GM18498 (cell line): ENCODE measurements at regions not wholly inside any gene's neighbourhood (a gene's known extent, or its start where the extent isn't known, plus 50 kb on each side); places are given as distances from the start of the nearest gene placed in this dataset.
A peak's percentile ranks its signal among the peaks of the same experiment; 100 is the strongest.

Experiments
- ATAC-seq: cut with Tn5 transposase; IDR thresholded peaks from one replicate; pipeline ENCODE4 v1.9.1; 2021; ENCODE audit warnings: mild to moderate bottlenecking, moderate library complexity; ENCODE audit not compliant: unreplicated experiment

GRCh38 chr14:100381395-100382105, 58.4 kb downstream of the SLC25A47 start:
- ATAC-seq: no peak

DNA sequence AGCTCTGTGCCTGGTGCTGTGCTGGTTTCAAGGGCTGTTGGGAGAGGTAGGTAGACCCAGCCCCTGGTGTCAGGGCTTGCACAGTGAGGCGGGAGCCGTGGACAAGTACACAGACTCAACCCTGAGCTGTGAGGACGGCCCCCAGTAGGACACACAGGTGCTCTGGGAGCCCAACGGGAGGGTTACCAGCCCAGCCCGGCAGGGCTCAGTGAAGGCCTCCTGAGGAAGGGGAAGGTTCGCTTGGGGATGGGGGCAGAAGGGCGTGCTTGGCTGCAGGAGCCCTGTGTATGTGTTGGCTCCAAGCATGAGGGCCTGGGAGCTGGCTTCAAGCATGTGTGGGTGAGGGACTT, 58.9 kb downstream of the SLC25A47 start:
- no peak for ATAC-seq

GRCh38 chr14:100383727-100384158, 60.6 kb downstream of the SLC25A47 start:
- ATAC-seq: no peak

GRCh38 chr14:100384277-100384676, 61.1 kb downstream of the SLC25A47 start:
- ATAC-seq: no peak

DNA sequence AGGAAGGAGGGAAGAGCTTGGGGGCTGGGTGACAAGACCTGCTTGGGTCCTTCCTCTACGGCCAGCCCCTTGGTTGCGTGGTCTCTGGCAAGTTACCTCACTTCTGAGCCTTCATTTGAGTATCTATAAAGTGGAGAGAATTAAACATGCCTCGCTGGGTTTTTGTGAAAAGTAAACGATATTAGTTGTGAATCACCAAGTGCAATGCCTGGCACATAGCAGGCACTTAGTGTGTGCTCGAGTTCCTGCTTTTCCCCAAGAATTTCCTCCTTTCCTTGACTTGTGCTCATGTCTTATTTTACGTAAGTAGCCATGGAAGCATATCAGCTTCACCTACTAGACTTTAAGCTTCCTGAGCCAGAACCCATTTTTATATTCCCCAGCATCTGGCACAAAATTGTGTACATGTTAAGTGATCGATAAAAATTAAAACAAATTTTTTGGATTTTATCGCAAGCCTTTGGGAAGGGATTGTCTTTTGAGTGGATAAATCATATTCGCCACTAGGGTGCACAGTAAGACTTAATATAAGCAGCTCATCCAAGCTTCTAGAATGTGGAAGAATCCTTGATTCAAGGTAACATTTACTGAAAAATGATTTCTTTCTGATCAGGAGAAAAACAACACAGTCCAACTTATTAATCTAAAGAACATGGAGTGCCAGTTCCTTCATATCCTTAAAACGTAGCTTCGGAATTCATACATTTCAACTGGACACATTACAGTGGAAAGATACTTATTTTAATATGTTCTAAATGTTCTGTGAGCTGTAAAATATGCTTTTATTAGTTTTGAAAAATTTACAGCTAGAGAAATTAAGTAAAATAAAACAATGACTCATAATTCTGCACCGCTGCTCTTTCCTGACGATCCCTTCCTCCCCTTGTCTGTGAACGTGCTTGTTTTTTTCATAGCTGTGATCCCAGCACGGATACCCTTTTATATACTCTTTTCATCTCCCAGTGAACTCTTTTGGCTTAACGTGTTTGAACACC, 62.0 kb downstream of the SLC25A47 start:
- ATAC-seq: no peak

- ATAC-seq: no peak
These were observed 63.0 kb downstream of the SLC25A47 start for GRCh38 chr14:100386121-100386520.

GRCh38 chr14:100386846-100387245, 63.7 kb downstream of the SLC25A47 start:
- ATAC-seq: no peak

- no peak for ATAC-seq
These were observed 64.3 kb downstream of the SLC25A47 start for GRCh38 chr14:100387450-100387849.

GRCh38 chr14:100388103-100389054, 65.2 kb downstream of the SLC25A47 start:
- ATAC-seq: no peak

GRCh38 chr14:100389497-100390104, 66.5 kb downstream of the SLC25A47 start:
- ATAC-seq: no peak

- ATAC-seq: no peak
These were observed 68.0 kb downstream of the SLC25A47 start for GRCh38 chr14:100391173-100391572.

- ATAC-seq: no peak
These were observed 68.6 kb downstream of the SLC25A47 start for GRCh38 chr14:100391724-100392123.

GRCh38 chr14:100392356-100392755, 69.2 kb downstream of the SLC25A47 start:
- ATAC-seq: no peak

DNA sequence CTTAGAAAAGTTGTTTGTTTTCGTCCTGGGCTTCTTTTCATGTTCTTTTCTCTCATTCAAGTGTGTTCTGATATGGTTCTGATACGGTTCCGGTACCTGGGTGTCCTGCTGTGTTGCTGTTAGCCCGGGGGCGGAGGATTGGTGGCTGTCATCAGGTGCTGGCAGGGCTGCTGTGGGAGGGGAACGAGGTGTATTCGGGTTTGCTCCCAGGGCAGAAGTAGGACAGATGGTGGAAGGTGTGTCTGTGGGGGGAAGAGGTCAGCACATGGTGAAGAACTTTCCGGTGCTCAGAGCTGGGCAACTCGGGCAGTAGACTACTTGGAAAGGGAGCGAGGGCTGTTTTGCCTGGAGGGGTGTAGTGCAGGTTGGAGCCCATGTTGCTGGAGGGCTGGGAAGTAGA, 70.2 kb downstream of the SLC25A47 start:
- ATAC-seq: peak; percentile 22

DNA sequence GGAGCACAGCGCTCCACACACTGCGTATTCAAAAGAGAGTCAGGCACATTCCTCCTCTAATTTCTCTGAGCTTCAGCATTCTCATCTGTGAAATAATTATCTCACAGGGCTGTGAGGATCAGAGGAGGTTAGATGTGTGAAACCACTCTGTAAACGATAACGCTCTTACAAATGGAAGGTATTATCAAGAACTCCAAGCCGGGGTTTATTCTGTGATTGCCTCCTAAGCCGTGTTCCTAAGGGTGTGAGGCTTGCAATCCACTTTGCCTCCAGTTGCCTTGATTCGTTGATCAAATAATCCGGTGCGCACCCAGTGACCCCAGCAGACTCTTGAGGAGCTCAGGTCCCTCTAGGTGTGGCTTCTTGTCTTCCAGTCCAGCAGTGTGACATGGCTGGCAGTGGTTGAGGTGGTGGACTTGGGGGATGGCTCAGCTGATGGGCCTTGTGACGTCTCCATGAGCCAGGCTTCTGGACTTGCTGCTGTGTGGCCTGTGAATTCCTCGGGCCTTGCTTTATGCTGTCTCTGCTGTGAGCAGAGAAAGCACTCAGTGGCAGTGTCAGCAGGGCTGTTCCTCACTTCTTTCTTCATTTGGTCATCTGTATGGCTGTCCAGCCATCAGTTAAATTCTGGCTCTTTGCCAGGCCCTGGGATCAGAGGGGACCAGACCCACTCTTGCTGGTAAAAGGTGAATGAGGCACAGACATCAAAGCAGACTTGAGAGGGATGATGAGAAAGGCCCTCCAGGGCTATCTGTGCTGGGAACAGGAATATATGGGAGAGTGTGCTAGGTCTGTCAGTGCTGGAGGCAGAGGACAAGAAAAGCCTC, 71.0 kb downstream of the SLC25A47 start:
- ATAC-seq: no peak

- no peak for ATAC-seq
These were observed 71.9 kb downstream of the SLC25A47 start for GRCh38 chr14:100394886-100395672.

DNA sequence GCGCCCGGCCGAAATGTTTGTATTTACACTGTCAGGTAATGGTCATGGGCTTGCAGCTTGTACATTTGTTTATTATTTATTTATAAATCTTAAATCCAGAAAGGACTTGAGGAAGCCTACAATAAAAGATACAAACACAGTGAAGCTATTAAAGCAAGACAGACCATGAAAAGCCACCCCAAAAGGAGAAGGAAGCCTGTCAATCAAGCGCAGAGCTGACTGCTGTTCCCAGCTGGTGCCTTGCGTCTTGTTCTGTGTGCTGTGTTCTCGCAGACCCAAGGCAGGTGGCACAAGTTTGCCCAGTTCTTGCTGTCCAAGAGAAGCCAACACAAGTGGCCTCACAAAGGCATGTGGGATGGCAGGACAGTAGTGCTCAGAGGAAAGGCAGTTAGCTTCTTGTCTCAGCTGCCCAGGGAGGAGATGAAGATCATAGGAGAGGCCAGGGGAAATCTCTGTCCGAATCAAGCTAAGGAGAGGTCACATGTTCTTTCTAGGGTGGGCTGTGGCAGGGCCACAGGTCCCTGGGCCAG, 73.2 kb downstream of the SLC25A47 start:
- ATAC-seq: no peak

DNA sequence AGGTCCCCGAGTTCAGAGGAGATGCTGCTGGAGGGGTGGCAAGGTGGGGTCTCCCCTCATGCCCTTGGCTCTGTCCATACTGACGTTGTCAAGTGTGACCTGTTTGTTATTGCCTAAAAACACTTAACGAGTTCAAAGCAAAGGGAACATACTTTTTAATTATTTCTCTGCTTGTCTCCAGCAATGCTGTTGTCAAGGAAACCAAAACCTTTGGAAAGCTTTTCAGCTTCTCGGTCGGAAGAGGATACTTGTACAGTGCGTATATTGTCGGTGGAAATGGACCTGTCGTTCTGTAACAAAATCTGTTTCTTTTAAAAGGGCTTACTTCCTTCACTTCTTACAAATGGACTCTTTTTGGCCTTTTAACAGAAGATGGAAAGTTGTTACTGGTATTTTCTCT, 73.9 kb downstream of the SLC25A47 start:
- ATAC-seq: no peak

- no peak for ATAC-seq
These were observed 74.9 kb downstream of the SLC25A47 start for GRCh38 chr14:100398044-100398443.
